ENCODE measurements at regions not wholly inside any gene's neighbourhood (a gene's known extent, or its start where the extent isn't known, plus 50 kb on each side); places are given as distances from the start of the nearest gene placed in this dataset.

GRCh38 chr6:23562554-23562953 is 563.5 kb upstream of the NRSN1 start:
- DNase-seq (ENCODE audit: low read depth) = no peak
- TF ChIP-seq CTCF (conservative IDR thresholded peaks at IDR 0.05; ENCODE audit: low read depth, low read length) = no peak
- no peak overlapping the region for H3K4me3 ChIP-seq (ENCODE audit: low read length)

- no peak for TF ChIP-seq CTCF (conservative IDR thresholded peaks at IDR 0.05; ENCODE audit: low read depth, low read length)
Observed at GRCh38 chr6:23563323-23563722, 562.7 kb upstream of the NRSN1 start.

GRCh38 chr6:23566418-23566817 is 559.6 kb upstream of the NRSN1 start:
- no peak for TF ChIP-seq CTCF (conservative IDR thresholded peaks at IDR 0.05; ENCODE audit: low read depth, low read length)
- H3K4me3 ChIP-seq (ENCODE audit: low read length) = no peak overlapping the region
- no peak for DNase-seq (ENCODE audit: low read depth)

More at GRCh38 chr6:23563323-23563722, 562.7 kb upstream of the NRSN1 start:
- DNase-seq (ENCODE audit: low read depth) = no peak
- no peak overlapping the region for H3K4me3 ChIP-seq (ENCODE audit: low read length)

GRCh38 chr6:23568292-23568691 is 557.7 kb upstream of the NRSN1 start:
- no peak overlapping the region for H3K4me3 ChIP-seq (ENCODE audit: low read length)
- DNase-seq (ENCODE audit: low read depth) = no peak
- no peak for TF ChIP-seq CTCF (conservative IDR thresholded peaks at IDR 0.05; ENCODE audit: low read depth, low read length)

- no peak for DNase-seq (ENCODE audit: low read depth)
- no peak for TF ChIP-seq CTCF (conservative IDR thresholded peaks at IDR 0.05; ENCODE audit: low read depth, low read length)
- H3K4me3 ChIP-seq (ENCODE audit: low read length) = no peak overlapping the region
Observed at GRCh38 chr6:23584134-23584763, 541.8 kb upstream of the NRSN1 start.

GRCh38 chr6:23587582-23587981 is 538.4 kb upstream of the NRSN1 start:
- H3K4me3 ChIP-seq (ENCODE audit: low read length) = no peak overlapping the region
- TF ChIP-seq CTCF (conservative IDR thresholded peaks at IDR 0.05; ENCODE audit: low read depth, low read length) = no peak
- no peak for DNase-seq (ENCODE audit: low read depth)

GRCh38 chr6:23589811-23590210 is 536.2 kb upstream of the NRSN1 start:
- no peak for DNase-seq (ENCODE audit: low read depth)
- TF ChIP-seq CTCF (conservative IDR thresholded peaks at IDR 0.05; ENCODE audit: low read depth, low read length) = no peak
- H3K4me3 ChIP-seq (ENCODE audit: low read length) = no peak overlapping the region
